IMR-90 (cell line): ENCODE measurements at regions not wholly inside any gene's neighbourhood (a gene's known extent, or its start where the extent isn't known, plus 50 kb on each side); places are given as distances from the start of the nearest gene placed in this dataset.
"Not testable (repeated sequence)": the region's sequence is repeated elsewhere in the genome, so short reads cannot be mapped to it uniquely, and the experiment has no call there.

ENCODE experiments used
- BHLHE40 ChIP-seq: fragments of 150-350 bp; IDR thresholded peaks from 2 replicates; pipeline ENCODE4 v1.6.1; 2016; ENCODE audit warnings: mild to moderate bottlenecking, low read depth, low read length
- CEBPB ChIP-seq: IDR thresholded peaks from 2 replicates; pipeline ENCODE4 v1.6.1; 2012; ENCODE audit warnings: low read depth, low read length, improper control_type of control experiment
- FOS ChIP-seq: fragments of 150-350 bp; IDR thresholded peaks from 2 replicates; pipeline ENCODE4 v1.6.1; 2016; ENCODE audit warnings: low read depth, low read length
- MAFK ChIP-seq: IDR thresholded peaks from 2 replicates; pipeline ENCODE4 v1.6.1; 2012; ENCODE audit warnings: low read depth, low read length, improper control_type of control experiment
- MXI1 ChIP-seq: IDR thresholded peaks from 2 replicates; pipeline ENCODE4 v1.6.1; 2012; ENCODE audit warnings: low read depth, mild to moderate bottlenecking, low read length, moderate library complexity, borderline replicate concordance
- POLR2A ChIP-seq: IDR thresholded peaks from 2 replicates; pipeline ENCODE4 v1.6.1; 2012; ENCODE audit warnings: mild to moderate bottlenecking, low read depth, low read length
- RAD21 ChIP-seq: IDR thresholded peaks from 2 replicates; pipeline ENCODE4 v1.6.1; 2012; ENCODE audit warnings: low read length, improper control_type of control experiment
- TF ChIP-seq, protein P1 (sequence below): fragments of 150-350 bp; IDR thresholded peaks from 2 replicates; pipeline ENCODE4 v1.6.1; 2016; ENCODE audit warnings: low read depth, mild to moderate bottlenecking, low read length, moderate library complexity, borderline replicate concordance
- TF ChIP-seq, protein P2 (sequence below): conservative IDR thresholded peaks from 2 replicates; pipeline ENCODE4 v1.5.1; 2012; ENCODE audit warnings: mild to moderate bottlenecking, low read depth, low read length, improper control_type of control experiment
- TF ChIP-seq, protein P3 (sequence below): fragments of 150-350 bp; IDR thresholded peaks from 2 replicates; pipeline ENCODE4 v1.6.1; 2017; ENCODE audit warnings: mild to moderate bottlenecking, antibody characterized with exemption, low read length, low read depth

DNA sequence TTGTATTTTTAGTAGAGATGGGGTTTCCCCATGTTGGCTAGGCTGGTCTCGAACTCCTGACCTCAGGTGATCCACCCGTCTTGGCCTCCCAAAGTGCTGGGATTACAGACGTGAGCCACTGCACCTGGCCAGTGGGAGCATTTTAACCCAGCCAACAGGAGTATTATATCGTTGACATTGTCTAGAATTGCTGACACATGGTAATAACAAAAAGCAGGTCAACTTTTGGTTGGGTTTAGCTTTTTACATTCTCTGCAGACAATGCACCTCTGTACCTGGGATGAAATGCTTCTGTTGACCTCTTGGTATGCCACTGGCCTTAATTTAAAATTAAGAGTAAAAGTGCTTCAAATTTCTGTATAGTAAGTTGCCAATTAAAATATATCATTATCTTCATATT, 245.6 kb downstream of the TTC6 start:
- TF ChIP-seq, protein P1, sequence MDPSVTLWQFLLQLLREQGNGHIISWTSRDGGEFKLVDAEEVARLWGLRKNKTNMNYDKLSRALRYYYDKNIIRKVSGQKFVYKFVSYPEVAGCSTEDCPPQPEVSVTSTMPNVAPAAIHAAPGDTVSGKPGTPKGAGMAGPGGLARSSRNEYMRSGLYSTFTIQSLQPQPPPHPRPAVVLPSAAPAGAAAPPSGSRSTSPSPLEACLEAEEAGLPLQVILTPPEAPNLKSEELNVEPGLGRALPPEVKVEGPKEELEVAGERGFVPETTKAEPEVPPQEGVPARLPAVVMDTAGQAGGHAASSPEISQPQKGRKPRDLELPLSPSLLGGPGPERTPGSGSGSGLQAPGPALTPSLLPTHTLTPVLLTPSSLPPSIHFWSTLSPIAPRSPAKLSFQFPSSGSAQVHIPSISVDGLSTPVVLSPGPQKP, result not testable (repeated sequence)
- TF ChIP-seq, protein P2, sequence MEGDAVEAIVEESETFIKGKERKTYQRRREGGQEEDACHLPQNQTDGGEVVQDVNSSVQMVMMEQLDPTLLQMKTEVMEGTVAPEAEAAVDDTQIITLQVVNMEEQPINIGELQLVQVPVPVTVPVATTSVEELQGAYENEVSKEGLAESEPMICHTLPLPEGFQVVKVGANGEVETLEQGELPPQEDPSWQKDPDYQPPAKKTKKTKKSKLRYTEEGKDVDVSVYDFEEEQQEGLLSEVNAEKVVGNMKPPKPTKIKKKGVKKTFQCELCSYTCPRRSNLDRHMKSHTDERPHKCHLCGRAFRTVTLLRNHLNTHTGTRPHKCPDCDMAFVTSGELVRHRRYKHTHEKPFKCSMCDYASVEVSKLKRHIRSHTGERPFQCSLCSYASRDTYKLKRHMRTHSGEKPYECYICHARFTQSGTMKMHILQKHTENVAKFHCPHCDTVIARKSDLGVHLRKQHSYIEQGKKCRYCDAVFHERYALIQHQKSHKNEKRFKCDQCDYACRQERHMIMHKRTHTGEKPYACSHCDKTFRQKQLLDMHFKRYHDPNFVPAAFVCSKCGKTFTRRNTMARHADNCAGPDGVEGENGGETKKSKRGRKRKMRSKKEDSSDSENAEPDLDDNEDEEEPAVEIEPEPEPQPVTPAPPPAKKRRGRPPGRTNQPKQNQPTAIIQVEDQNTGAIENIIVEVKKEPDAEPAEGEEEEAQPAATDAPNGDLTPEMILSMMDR, result not testable (repeated sequence)
- TF ChIP-seq POLR2A, MXI1, BHLHE40, RAD21, CEBPB, FOS: not testable (repeated sequence)
- TF ChIP-seq, protein P3, sequence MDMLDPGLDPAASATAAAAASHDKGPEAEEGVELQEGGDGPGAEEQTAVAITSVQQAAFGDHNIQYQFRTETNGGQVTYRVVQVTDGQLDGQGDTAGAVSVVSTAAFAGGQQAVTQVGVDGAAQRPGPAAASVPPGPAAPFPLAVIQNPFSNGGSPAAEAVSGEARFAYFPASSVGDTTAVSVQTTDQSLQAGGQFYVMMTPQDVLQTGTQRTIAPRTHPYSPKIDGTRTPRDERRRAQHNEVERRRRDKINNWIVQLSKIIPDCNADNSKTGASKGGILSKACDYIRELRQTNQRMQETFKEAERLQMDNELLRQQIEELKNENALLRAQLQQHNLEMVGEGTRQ, result not testable (repeated sequence)
- TF ChIP-seq MAFK, result peak; percentile 53
